WTC11 (cell line): ENCODE measurements at regions not wholly inside any gene's neighbourhood (a gene's known extent, or its start where the extent isn't known, plus 50 kb on each side); places are given as distances from the start of the nearest gene placed in this dataset.

Experiments
- ATAC-seq: fragments of 200-7000 bp; cut with Tn5 transposase; 2 replicates; pipeline ENCODE4 v1.10.0; 2021; ENCODE audit warnings: mild to moderate bottlenecking, moderate library complexity
- CTCF ChIA-PET: fragments of 300-600 bp; sonication (Branson Sonifier 250); formaldehyde crosslinking; loops from one replicate; lab custom pipeline; 2021; ENCODE audit warnings: antibody characterized with exemption; lab: Charles Lee
- POLR2A ChIA-PET: fragments of 350-600 bp; sonication (Branson Sonifier 250); formaldehyde crosslinking; loops from one replicate; lab custom pipeline; 2021; ENCODE audit warnings: antibody characterized with exemption; lab: Charles Lee
- DNase-seq: peaks from one replicate; pipeline ENCODE4 v3.0.0; 2021; ENCODE audit warnings: low spot score
- H3K27ac Mint-ChIP-seq: 2 replicates; pipeline ENCODE4 v1.8.0; 2021; ENCODE audit warnings: mixed read lengths
- H3K27me3 Mint-ChIP-seq: 2 replicates; pipeline ENCODE4 v1.8.0; 2021; ENCODE audit warnings: low read depth, mild to moderate bottlenecking, moderate library complexity, mixed read lengths
- H3K36me3 Mint-ChIP-seq: 2 replicates; pipeline ENCODE4 v1.8.0; 2021; ENCODE audit warnings: mixed read lengths
- H3K4me1 Mint-ChIP-seq: 2 replicates; pipeline ENCODE4 v1.8.0; 2022; ENCODE audit warnings: mixed read lengths
- H3K4me3 Mint-ChIP-seq: 2 replicates; pipeline ENCODE4 v1.8.0; 2021; ENCODE audit warnings: mild to moderate bottlenecking, moderate library complexity, mixed read lengths
- H3K9me3 Mint-ChIP-seq: 2 replicates; pipeline ENCODE4 v1.8.0; 2021; ENCODE audit warnings: mixed read lengths
- CBFB ChIP-seq: sonication (generic); formaldehyde crosslinking; IDR thresholded peaks from 2 replicates; pipeline ENCODE4 v1.8.1; 2022; ENCODE audit warnings: mild to moderate bottlenecking, low read depth, missing genetic modification reagents
- EMX1 ChIP-seq: fragments of 250-450 bp; sonication (Bioruptor Pico); IDR thresholded peaks from 2 replicates; pipeline ENCODE4 v1.8.0; 2021; ENCODE audit warnings: mild to moderate bottlenecking
- HMGA2 ChIP-seq: fragments of 250-450 bp; sonication (Bioruptor Pico); IDR thresholded peaks from 2 replicates; pipeline ENCODE4 v1.4.0; 2021; ENCODE audit warnings: mild to moderate bottlenecking, moderate library complexity
- NFE2L1 ChIP-seq: sonication (generic); formaldehyde crosslinking; IDR thresholded peaks from 2 replicates; pipeline ENCODE4 v1.8.1; 2023; ENCODE audit warnings: missing genetic modification reagents
- RELA ChIP-seq: sonication (generic); formaldehyde crosslinking; IDR thresholded peaks from 2 replicates; pipeline ENCODE4 v1.8.1; 2022; ENCODE audit warnings: missing genetic modification reagents, mild to moderate bottlenecking, borderline replicate concordance
- TCF7 ChIP-seq: sonication (generic); formaldehyde crosslinking; IDR thresholded peaks from 2 replicates; pipeline ENCODE4 v1.8.0; 2022; ENCODE audit warnings: mild to moderate bottlenecking, low read depth, missing genetic modification reagents, moderate library complexity
- TEAD1 ChIP-seq: sonication (generic); formaldehyde crosslinking; IDR thresholded peaks from 2 replicates; pipeline ENCODE4 v1.8.0; 2022; ENCODE audit warnings: mild to moderate bottlenecking, missing genetic modification reagents
- TEAD4 ChIP-seq: sonication (generic); formaldehyde crosslinking; IDR thresholded peaks from 2 replicates; pipeline ENCODE4 v1.8.0; 2022; ENCODE audit warnings: mild to moderate bottlenecking, missing genetic modification reagents
- TP53 ChIP-seq: sonication (generic); formaldehyde crosslinking; IDR thresholded peaks from 2 replicates; pipeline ENCODE4 v1.8.1; 2023; ENCODE audit warnings: mild to moderate bottlenecking, missing genetic modification reagents
- ZNF232 ChIP-seq: sonication (generic); formaldehyde crosslinking; IDR thresholded peaks from 2 replicates; pipeline ENCODE4 v1.8.0; 2022; ENCODE audit warnings: mild to moderate bottlenecking, missing genetic modification reagents
- ZNF263 ChIP-seq: sonication (generic); formaldehyde crosslinking; IDR thresholded peaks from 2 replicates; pipeline ENCODE4 v1.8.1; 2022; ENCODE audit warnings: low read depth, mild to moderate bottlenecking, moderate library complexity, missing genetic modification reagents
- ZNF396 ChIP-seq: fragments of 250-450 bp; sonication (Bioruptor Pico); IDR thresholded peaks from 2 replicates; pipeline ENCODE4 v1.8.0; 2021; ENCODE audit warnings: mild to moderate bottlenecking, moderate library complexity, borderline replicate concordance
- ZNF416 ChIP-seq: fragments of 250-450 bp; sonication (Bioruptor Pico); IDR thresholded peaks from 2 replicates; pipeline ENCODE4 v1.9.0; 2021; ENCODE audit warnings: mild to moderate bottlenecking, inconsistent platforms
- TF ChIP-seq, protein P1 (sequence below): sonication (generic); formaldehyde crosslinking; IDR thresholded peaks from 2 replicates; pipeline ENCODE4 v1.8.0; 2022; ENCODE audit warnings: mild to moderate bottlenecking, missing genetic modification reagents
- TF ChIP-seq, protein P2 (sequence below): sonication (generic); formaldehyde crosslinking; IDR thresholded peaks from 2 replicates; pipeline ENCODE4 v1.8.1; 2022; ENCODE audit warnings: missing genetic modification reagents, borderline replicate concordance
- TF ChIP-seq, protein P3 (sequence below): sonication (generic); formaldehyde crosslinking; IDR thresholded peaks from 2 replicates; pipeline ENCODE4 v1.8.0; 2022; ENCODE audit warnings: missing genetic modification reagents
- TF ChIP-seq, protein P4 (sequence below): sonication (generic); formaldehyde crosslinking; IDR thresholded peaks from 2 replicates; pipeline ENCODE4 v1.8.1; 2023; ENCODE audit warnings: mild to moderate bottlenecking, missing genetic modification reagents
- TF ChIP-seq, protein P5 (sequence below): fragments of 250-450 bp; sonication (Bioruptor Pico); conservative IDR thresholded peaks from 2 replicates; pipeline ENCODE4 v1.9.0; 2021; ENCODE audit warnings: mild to moderate bottlenecking
- TF ChIP-seq, protein P6 (sequence below): sonication (generic); formaldehyde crosslinking; IDR thresholded peaks from 2 replicates; pipeline ENCODE4 v1.8.1; 2023; ENCODE audit warnings: mild to moderate bottlenecking, moderate library complexity, missing genetic modification reagents
- TF ChIP-seq, protein P7 (sequence below): fragments of 250-450 bp; sonication (Bioruptor Pico); IDR thresholded peaks from 2 replicates; pipeline ENCODE4 v1.8.0; 2021; ENCODE audit warnings: mild to moderate bottlenecking
- TF ChIP-seq, protein P8 (sequence below): fragments of 250-450 bp; sonication (Bioruptor Pico); IDR thresholded peaks from 2 replicates; pipeline ENCODE4 v1.9.0; 2021; ENCODE audit warnings: mild to moderate bottlenecking

DNA sequence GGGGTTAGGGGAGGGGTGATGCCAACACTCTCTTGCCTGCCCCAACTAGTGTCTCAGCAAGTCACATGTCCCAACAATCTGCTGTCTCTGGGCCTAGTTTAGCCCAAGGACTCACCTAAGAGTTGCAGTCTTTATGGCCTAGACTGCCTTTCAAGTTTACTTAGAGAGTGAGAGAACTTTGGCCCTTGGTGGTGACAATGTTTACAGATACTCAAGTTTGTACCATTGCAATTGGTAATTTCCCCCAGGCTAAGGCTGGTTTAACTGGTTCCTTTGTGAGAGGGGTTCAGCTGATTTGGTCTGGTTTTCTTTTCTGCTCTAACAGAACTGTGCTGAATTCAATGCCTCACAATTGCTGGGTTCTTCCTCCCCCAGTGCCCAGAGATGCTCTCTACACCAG, 1279.9 kb upstream of the EYS start:
- no peak for DNase-seq
- no peaks in the 10 kb centered on the region for H3K27me3 Mint-ChIP-seq
- POLR2A ChIA-PET, result no interaction called here
- H3K9me3 Mint-ChIP-seq, result peaks cover 68% of the 10 kb centered on the region
- no peak for ATAC-seq
- CTCF ChIA-PET, result no interaction called here
- H3K27ac Mint-ChIP-seq, result no peak overlapping the region
- TF ChIP-seq, protein P1, sequence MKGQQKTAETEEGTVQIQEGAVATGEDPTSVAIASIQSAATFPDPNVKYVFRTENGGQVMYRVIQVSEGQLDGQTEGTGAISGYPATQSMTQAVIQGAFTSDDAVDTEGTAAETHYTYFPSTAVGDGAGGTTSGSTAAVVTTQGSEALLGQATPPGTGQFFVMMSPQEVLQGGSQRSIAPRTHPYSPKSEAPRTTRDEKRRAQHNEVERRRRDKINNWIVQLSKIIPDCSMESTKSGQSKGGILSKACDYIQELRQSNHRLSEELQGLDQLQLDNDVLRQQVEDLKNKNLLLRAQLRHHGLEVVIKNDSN (CRISPR knock-in tag), result no peak
- TF ChIP-seq TP53 (CRISPR knock-in tag) (no peak), ZNF396 (CRISPR knock-in tag) (no peak), CBFB (CRISPR knock-in tag) (no peak), ZNF416 (CRISPR knock-in tag) (no peak), TEAD1 (CRISPR knock-in tag) (no peak), TCF7 (CRISPR knock-in tag) (no peak), TEAD4 (no peak), NFE2L1 (no peak), RELA (CRISPR knock-in tag) (no peak)
- TF ChIP-seq, protein P2, sequence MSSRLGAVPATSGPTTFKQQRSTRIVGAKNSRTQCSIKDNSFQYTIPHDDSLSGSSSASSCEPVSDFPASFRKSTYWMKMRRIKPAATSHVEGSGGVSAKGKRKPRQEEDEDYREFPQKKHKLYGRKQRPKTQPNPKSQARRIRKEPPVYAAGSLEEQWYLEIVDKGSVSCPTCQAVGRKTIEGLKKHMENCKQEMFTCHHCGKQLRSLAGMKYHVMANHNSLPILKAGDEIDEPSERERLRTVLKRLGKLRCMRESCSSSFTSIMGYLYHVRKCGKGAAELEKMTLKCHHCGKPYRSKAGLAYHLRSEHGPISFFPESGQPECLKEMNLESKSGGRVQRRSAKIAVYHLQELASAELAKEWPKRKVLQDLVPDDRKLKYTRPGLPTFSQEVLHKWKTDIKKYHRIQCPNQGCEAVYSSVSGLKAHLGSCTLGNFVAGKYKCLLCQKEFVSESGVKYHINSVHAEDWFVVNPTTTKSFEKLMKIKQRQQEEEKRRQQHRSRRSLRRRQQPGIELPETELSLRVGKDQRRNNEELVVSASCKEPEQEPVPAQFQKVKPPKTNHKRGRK, result no peak
- TF ChIP-seq, protein P3, sequence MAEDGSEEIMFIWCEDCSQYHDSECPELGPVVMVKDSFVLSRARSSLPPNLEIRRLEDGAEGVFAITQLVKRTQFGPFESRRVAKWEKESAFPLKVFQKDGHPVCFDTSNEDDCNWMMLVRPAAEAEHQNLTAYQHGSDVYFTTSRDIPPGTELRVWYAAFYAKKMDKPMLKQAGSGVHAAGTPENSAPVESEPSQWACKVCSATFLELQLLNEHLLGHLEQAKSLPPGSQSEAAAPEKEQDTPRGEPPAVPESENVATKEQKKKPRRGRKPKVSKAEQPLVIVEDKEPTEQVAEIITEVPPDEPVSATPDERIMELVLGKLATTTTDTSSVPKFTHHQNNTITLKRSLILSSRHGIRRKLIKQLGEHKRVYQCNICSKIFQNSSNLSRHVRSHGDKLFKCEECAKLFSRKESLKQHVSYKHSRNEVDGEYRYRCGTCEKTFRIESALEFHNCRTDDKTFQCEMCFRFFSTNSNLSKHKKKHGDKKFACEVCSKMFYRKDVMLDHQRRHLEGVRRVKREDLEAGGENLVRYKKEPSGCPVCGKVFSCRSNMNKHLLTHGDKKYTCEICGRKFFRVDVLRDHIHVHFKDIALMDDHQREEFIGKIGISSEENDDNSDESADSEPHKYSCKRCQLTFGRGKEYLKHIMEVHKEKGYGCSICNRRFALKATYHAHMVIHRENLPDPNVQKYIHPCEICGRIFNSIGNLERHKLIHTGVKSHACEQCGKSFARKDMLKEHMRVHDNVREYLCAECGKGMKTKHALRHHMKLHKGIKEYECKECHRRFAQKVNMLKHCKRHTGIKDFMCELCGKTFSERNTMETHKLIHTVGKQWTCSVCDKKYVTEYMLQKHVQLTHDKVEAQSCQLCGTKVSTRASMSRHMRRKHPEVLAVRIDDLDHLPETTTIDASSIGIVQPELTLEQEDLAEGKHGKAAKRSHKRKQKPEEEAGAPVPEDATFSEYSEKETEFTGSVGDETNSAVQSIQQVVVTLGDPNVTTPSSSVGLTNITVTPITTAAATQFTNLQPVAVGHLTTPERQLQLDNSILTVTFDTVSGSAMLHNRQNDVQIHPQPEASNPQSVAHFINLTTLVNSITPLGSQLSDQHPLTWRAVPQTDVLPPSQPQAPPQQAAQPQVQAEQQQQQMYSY, result no peak
- no peaks in the 10 kb centered on the region for H3K4me1 Mint-ChIP-seq
- H3K4me3 Mint-ChIP-seq, result no peak overlapping the region
- peaks cover 50% of the 10 kb centered on the region for H3K36me3 Mint-ChIP-seq

DNA sequence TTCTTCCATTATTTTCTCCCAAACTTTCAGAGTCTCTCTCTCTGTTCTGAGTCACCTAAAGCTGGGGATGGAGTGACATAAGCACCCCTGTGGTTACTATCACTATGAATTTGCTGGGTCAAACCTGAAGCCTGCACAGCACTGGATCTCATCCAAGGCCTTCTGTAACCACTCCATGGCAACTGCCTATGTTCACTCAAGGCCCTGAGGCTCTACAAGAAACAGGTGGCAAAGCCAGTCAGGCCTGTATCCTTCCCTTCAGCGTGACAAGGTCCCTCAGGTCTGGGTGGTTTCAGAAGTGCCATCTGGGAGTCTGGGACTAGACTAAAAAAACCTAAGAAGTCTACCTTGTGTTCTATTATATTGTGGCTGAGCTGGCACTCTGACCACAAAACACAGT, 1278.8 kb upstream of the EYS start:
- POLR2A ChIA-PET, result no interaction called here
- no peak for DNase-seq
- peaks cover 40% of the 10 kb centered on the region for H3K36me3 Mint-ChIP-seq
- peaks cover 61% of the 10 kb centered on the region for H3K9me3 Mint-ChIP-seq
- H3K4me3 Mint-ChIP-seq, result no peak overlapping the region
- no peaks in the 10 kb centered on the region for H3K27me3 Mint-ChIP-seq
- no peaks in the 10 kb centered on the region for H3K4me1 Mint-ChIP-seq
- CTCF ChIA-PET, result no interaction called here
- no peak for ATAC-seq
- no peak overlapping the region for H3K27ac Mint-ChIP-seq
- TF ChIP-seq, protein P4, sequence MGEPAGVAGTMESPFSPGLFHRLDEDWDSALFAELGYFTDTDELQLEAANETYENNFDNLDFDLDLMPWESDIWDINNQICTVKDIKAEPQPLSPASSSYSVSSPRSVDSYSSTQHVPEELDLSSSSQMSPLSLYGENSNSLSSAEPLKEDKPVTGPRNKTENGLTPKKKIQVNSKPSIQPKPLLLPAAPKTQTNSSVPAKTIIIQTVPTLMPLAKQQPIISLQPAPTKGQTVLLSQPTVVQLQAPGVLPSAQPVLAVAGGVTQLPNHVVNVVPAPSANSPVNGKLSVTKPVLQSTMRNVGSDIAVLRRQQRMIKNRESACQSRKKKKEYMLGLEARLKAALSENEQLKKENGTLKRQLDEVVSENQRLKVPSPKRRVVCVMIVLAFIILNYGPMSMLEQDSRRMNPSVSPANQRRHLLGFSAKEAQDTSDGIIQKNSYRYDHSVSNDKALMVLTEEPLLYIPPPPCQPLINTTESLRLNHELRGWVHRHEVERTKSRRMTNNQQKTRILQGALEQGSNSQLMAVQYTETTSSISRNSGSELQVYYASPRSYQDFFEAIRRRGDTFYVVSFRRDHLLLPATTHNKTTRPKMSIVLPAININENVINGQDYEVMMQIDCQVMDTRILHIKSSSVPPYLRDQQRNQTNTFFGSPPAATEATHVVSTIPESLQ (CRISPR knock-in tag), result no peak
- TF ChIP-seq EMX1 (CRISPR knock-in tag) (no peak), ZNF263 (CRISPR knock-in tag) (no peak), ZNF232 (CRISPR knock-in tag) (no peak), HMGA2 (CRISPR knock-in tag) (no peak)
- TF ChIP-seq, protein P5, sequence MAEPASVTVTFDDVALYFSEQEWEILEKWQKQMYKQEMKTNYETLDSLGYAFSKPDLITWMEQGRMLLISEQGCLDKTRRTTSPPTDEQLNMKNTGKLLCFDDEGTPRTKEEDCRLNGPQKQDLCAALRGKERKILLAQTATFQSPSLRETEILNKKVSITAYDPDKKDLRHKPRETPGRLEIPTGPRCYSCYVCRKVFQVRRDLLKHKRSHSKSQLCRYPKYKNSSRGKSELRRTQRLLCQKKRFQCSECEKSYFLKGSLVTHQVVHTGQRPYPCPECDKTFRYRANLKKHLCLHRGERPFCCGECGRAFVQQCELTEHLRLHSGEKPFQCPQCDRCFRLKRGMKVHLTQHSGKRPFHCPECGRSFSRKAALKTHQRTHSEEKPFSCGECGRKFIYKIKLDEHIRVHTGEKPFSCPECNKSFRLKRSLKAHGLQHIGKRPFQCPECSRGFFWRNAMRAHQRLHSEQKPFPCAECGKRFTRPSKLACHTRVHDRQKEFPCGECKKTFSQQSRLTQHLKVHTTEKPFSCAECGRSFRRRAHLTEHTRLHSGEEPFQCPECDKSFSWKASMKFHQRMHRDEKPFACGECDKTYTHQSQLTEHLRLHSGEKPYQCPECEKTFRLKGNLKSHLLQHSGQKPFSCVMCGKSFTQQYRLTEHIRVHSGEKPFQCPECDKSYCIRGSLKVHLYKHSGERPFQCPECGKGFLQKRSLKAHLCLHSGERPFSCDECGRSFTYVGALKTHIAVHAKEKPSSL (CRISPR knock-in tag), result no peak
- TF ChIP-seq, protein P6, sequence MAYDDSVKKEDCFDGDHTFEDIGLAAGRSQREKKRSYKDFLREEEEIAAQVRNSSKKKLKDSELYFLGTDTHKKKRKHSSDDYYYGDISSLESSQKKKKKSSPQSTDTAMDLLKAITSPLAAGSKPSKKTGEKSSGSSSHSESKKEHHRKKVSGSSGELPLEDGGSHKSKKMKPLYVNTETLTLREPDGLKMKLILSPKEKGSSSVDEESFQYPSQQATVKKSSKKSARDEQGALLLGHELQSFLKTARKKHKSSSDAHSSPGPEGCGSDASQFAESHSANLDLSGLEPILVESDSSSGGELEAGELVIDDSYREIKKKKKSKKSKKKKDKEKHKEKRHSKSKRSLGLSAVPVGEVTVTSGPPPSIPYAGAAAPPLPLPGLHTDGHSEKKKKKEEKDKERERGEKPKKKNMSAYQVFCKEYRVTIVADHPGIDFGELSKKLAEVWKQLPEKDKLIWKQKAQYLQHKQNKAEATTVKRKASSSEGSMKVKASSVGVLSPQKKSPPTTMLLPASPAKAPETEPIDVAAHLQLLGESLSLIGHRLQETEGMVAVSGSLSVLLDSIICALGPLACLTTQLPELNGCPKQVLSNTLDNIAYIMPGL (CRISPR knock-in tag), result no peak
- TF ChIP-seq, protein P7, sequence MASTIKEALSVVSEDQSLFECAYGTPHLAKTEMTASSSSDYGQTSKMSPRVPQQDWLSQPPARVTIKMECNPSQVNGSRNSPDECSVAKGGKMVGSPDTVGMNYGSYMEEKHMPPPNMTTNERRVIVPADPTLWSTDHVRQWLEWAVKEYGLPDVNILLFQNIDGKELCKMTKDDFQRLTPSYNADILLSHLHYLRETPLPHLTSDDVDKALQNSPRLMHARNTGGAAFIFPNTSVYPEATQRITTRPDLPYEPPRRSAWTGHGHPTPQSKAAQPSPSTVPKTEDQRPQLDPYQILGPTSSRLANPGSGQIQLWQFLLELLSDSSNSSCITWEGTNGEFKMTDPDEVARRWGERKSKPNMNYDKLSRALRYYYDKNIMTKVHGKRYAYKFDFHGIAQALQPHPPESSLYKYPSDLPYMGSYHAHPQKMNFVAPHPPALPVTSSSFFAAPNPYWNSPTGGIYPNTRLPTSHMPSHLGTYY (CRISPR knock-in tag), result no peak
- TF ChIP-seq, protein P8, sequence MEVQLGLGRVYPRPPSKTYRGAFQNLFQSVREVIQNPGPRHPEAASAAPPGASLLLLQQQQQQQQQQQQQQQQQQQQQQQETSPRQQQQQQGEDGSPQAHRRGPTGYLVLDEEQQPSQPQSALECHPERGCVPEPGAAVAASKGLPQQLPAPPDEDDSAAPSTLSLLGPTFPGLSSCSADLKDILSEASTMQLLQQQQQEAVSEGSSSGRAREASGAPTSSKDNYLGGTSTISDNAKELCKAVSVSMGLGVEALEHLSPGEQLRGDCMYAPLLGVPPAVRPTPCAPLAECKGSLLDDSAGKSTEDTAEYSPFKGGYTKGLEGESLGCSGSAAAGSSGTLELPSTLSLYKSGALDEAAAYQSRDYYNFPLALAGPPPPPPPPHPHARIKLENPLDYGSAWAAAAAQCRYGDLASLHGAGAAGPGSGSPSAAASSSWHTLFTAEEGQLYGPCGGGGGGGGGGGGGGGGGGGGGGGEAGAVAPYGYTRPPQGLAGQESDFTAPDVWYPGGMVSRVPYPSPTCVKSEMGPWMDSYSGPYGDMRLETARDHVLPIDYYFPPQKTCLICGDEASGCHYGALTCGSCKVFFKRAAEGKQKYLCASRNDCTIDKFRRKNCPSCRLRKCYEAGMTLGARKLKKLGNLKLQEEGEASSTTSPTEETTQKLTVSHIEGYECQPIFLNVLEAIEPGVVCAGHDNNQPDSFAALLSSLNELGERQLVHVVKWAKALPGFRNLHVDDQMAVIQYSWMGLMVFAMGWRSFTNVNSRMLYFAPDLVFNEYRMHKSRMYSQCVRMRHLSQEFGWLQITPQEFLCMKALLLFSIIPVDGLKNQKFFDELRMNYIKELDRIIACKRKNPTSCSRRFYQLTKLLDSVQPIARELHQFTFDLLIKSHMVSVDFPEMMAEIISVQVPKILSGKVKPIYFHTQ, result no peak
